ENCODE measurements at regions not wholly inside any gene's neighbourhood (a gene's known extent, or its start where the extent isn't known, plus 50 kb on each side); places are given as distances from the start of the nearest gene placed in this dataset.
"Not testable (repeated sequence)": the region's sequence is repeated elsewhere in the genome, so short reads cannot be mapped to it uniquely, and the experiment has no call there.

- not testable (repeated sequence) for TF ChIP-seq CTCF (IDR thresholded peaks at IDR 0.05); ZFX (IDR thresholded peaks at IDR 0.05; ENCODE audit: borderline replicate concordance)
Observed at GRCh38 chr11:82181796-82182195, 551.9 kb downstream of the FAM181B start.
